H1 (cell line): ENCODE measurements at regions not wholly inside any gene's neighbourhood (a gene's known extent, or its start where the extent isn't known, plus 50 kb on each side); places are given as distances from the start of the nearest gene placed in this dataset.

Experiments
- CTCF ChIA-PET: fragments of 300-600 bp; sonication (Branson Sonifier 250); formaldehyde crosslinking; loops from one replicate; lab custom pipeline; 2021; ENCODE audit not compliant: partially characterized antibody; lab: Charles Lee
- POLR2A ChIA-PET: fragments of 300-600 bp; sonication (Branson Sonifier 250); formaldehyde crosslinking; loops from one replicate; lab custom pipeline; 2021; ENCODE audit warnings: inconsistent platforms; ENCODE audit not compliant: partially characterized antibody; lab: Charles Lee
- DNase-seq, 2 experiments: peaks; one replicate each; pipeline versions ENCODE4 v3.0.0 to v3.0.0-alpha.2; 2010 to 2022; ENCODE audit warnings: low spot score in 2 of 2, low read depth in 1 of 2, mixed read lengths in 1 of 2
- FAIRE-seq: peaks from 2 replicates; lab custom pipeline; 2011; peaks lifted over from hg19 to GRCh38; lab: Jason Lieb, UNC
- H2AFZ ChIP-seq: 2 replicates; pipeline ENCODE4 v1.8.1; 2012; ENCODE audit warnings: low read length, inconsistent platforms
- H2AK5ac ChIP-seq: 2 replicates; pipeline ENCODE4 v1.6.1; 2013; ENCODE audit warnings: low read depth, low read length
- H2BK120ac ChIP-seq: replicated peaks from 2 replicates; pipeline ENCODE3; 2013; ENCODE audit warnings: low read depth, low read length, inconsistent platforms
- H2BK12ac ChIP-seq: 2 replicates; pipeline ENCODE4 v1.6.1; 2013; ENCODE audit warnings: low read depth, low read length
- H2BK15ac ChIP-seq: 2 replicates; pipeline ENCODE4 v1.6.1; 2013; ENCODE audit warnings: low read length
- H2BK20ac ChIP-seq: 2 replicates; pipeline ENCODE4 v1.6.1; 2013; ENCODE audit warnings: low read length
- H2BK5ac ChIP-seq: 2 replicates; pipeline ENCODE4 v1.6.1; 2013; ENCODE audit warnings: low read depth, low read length
- H3K14ac ChIP-seq: 2 replicates; pipeline ENCODE4 v1.6.1; 2013; ENCODE audit warnings: inconsistent platforms; ENCODE audit not compliant: insufficient read length
- H3K18ac ChIP-seq: 2 replicates; pipeline ENCODE4 v1.6.1; 2013; ENCODE audit warnings: low read length; ENCODE audit errors: extremely low read depth
- H3K23ac ChIP-seq: 2 replicates; pipeline ENCODE4 v1.6.1; 2013; ENCODE audit warnings: inconsistent platforms; ENCODE audit not compliant: insufficient read length
- H3K23me2 ChIP-seq: 2 replicates; pipeline ENCODE4 v1.6.1; 2013; ENCODE audit warnings: low read depth, low read length
- H3K27ac ChIP-seq: 2 replicates; pipeline ENCODE4 v1.6.1; 2011; ENCODE audit warnings: low read depth, low read length, inconsistent platforms
- H3K27me3 ChIP-seq, 4 experiments: replicated peaks in 1 of 4; 1 replicate in 1 of 4; 2 replicates in 3 of 4; pipeline versions ENCODE4 v1.6.1 to v1.8.1; 2011 to 2013; ENCODE audit warnings: low read length in 3 of 4, mild to moderate bottlenecking in 3 of 4, inconsistent platforms in 2 of 4, mixed read lengths in 2 of 4, moderate library complexity in 1 of 4; ENCODE audit not compliant: control insufficient read depth in 3 of 4, insufficient read depth in 3 of 4; ENCODE audit errors: extremely low read depth in 1 of 4
- H3K36me3 ChIP-seq, 4 experiments: 2 replicates each; pipeline versions ENCODE4 v1.6.1 to v1.8.1; 2011 to 2013; ENCODE audit warnings: mild to moderate bottlenecking in 4 of 4, low read length in 3 of 4, moderate library complexity in 2 of 4, control low read depth in 1 of 4, inconsistent platforms in 1 of 4; ENCODE audit not compliant: insufficient read depth in 4 of 4, control insufficient read depth in 2 of 4
- H3K4ac ChIP-seq: replicated peaks from 2 replicates; pipeline ENCODE3; 2013; ENCODE audit warnings: low read length, low read depth, mixed read lengths, inconsistent platforms; ENCODE audit not compliant: insufficient read length
- H3K4me1 ChIP-seq, 4 experiments: replicated peaks in 1 of 4; 1 replicate in 1 of 4; 2 replicates in 3 of 4; pipeline versions ENCODE4 v1.6.1 to v1.8.1; 2011 to 2013; ENCODE audit warnings: low read length in 3 of 4, inconsistent platforms in 2 of 4, mixed read lengths in 1 of 4; ENCODE audit not compliant: insufficient read depth in 4 of 4, control insufficient read depth in 3 of 4
- H3K4me2 ChIP-seq, 2 experiments: 2 replicates each; pipeline versions ENCODE4 v1.6.1 to v1.8.1; 2011 to 2013; ENCODE audit warnings: low read depth in 2 of 2, low read length in 2 of 2, control low read depth in 1 of 2, inconsistent platforms in 1 of 2, mild to moderate bottlenecking in 1 of 2; ENCODE audit not compliant: insufficient read depth in 1 of 2
- H3K4me3 ChIP-seq, 4 experiments: fragments of 200-600, 300-600 bp in 1 of 4; sonication (generic), shearing (Covaris generic), sonication (Bioruptor Twin) in 1 of 4; 2 replicates each; pipeline versions ENCODE4 v1.5.1 to v1.8.1; 2011 to 2016; ENCODE audit warnings: low read length in 4 of 4, low read depth in 3 of 4, control low read depth in 2 of 4, inconsistent platforms in 2 of 4, mild to moderate bottlenecking in 2 of 4, mixed read lengths in 1 of 4, moderate library complexity in 1 of 4; ENCODE audit not compliant: insufficient read depth in 2 of 4; ENCODE audit errors: extremely low read depth in 1 of 4
- H3K56ac ChIP-seq: replicated peaks from 2 replicates; pipeline ENCODE3; 2013; ENCODE audit warnings: low read depth, mild to moderate bottlenecking, mixed read lengths, low read length, inconsistent platforms; ENCODE audit not compliant: insufficient read length
- H3K79me1 ChIP-seq: 2 replicates; pipeline ENCODE4 v1.6.1; 2013; ENCODE audit warnings: low read depth, low read length, control low read depth
- H3K79me2 ChIP-seq, 2 experiments: 2 replicates each; pipeline versions ENCODE4 v1.6.1 to v1.8.1; 2012 to 2013; ENCODE audit warnings: low read length in 2 of 2, mild to moderate bottlenecking in 2 of 2, inconsistent platforms in 1 of 2; ENCODE audit not compliant: insufficient read depth in 2 of 2, control insufficient read depth in 1 of 2
- H3K9ac ChIP-seq, 4 experiments: replicated peaks in 1 of 4; 1 replicate in 1 of 4; 2 replicates in 3 of 4; pipeline versions ENCODE4 v1.6.1 to v1.8.1; 2011 to 2013; ENCODE audit warnings: low read depth in 3 of 4, low read length in 3 of 4, control low read depth in 2 of 4, mild to moderate bottlenecking in 2 of 4, moderate library complexity in 2 of 4, inconsistent platforms in 1 of 4; ENCODE audit errors: extremely low read depth in 1 of 4
- H3K9me3 ChIP-seq, 2 experiments: 2 replicates each; pipeline versions ENCODE4 v1.6.1 to v1.8.1; 2012 to 2013; ENCODE audit warnings: mild to moderate bottlenecking in 2 of 2, moderate library complexity in 2 of 2, control low read depth in 1 of 2, inconsistent platforms in 1 of 2, low read depth in 1 of 2, low read length in 1 of 2, mixed read lengths in 1 of 2; ENCODE audit not compliant: insufficient read depth in 2 of 2
- H4K20me1 ChIP-seq, 2 experiments: replicated peaks in 1 of 2; 2 replicates each; pipeline versions ENCODE3 to v1.8.1; 2011 to 2013; ENCODE audit warnings: inconsistent platforms in 2 of 2, low read length in 2 of 2, mild to moderate bottlenecking in 1 of 2; ENCODE audit not compliant: insufficient read depth in 2 of 2, control insufficient read depth in 1 of 2
- H4K5ac ChIP-seq: 2 replicates; pipeline ENCODE4 v1.6.1; 2013; ENCODE audit warnings: low read length, low read depth, mixed read lengths, inconsistent platforms; ENCODE audit not compliant: insufficient read length
- H4K8ac ChIP-seq: 2 replicates; pipeline ENCODE4 v1.8.0; 2013; ENCODE audit warnings: mild to moderate bottlenecking, moderate library complexity, low read length, inconsistent platforms; ENCODE audit not compliant: insufficient read depth; ENCODE audit errors: extremely low read depth
- H4K91ac ChIP-seq: replicated peaks from 2 replicates; pipeline ENCODE3; 2013; ENCODE audit warnings: low read length, mixed read lengths, inconsistent platforms; ENCODE audit not compliant: insufficient read length
- CEBPB ChIP-seq: IDR thresholded peaks from 2 replicates; pipeline ENCODE4 v1.6.1; 2012; ENCODE audit warnings: low read depth, low read length
- CHD2 ChIP-seq: IDR thresholded peaks from 2 replicates; pipeline ENCODE4 v1.6.1; 2012; ENCODE audit warnings: low read length, improper control_type of control experiment
- KDM1A ChIP-seq: fragments of 200-600, 300-600 bp; sonication (generic); IDR thresholded peaks from 2 replicates; pipeline ENCODE4 v1.7.1; 2016; ENCODE audit warnings: mild to moderate bottlenecking, low read length, borderline replicate concordance
- MAFK ChIP-seq: IDR thresholded peaks from 2 replicates; pipeline ENCODE4 v1.6.1; 2012; ENCODE audit warnings: low read depth, mild to moderate bottlenecking, improper control_type of control experiment, low read length
- PHF8 ChIP-seq: fragments of 200-600 bp; sonication (generic); conservative IDR thresholded peaks from 2 replicates; pipeline ENCODE4 v1.7.1; 2012; ENCODE audit warnings: low read depth, mild to moderate bottlenecking, inconsistent platforms, low read length, moderate library complexity
- POLR2A ChIP-seq, 2 experiments: IDR thresholded peaks; 1 replicate in 1 of 2; 2 replicates in 1 of 2; pipeline ENCODE4 v1.6.1; 2011; ENCODE audit warnings: low read depth in 2 of 2, low read length in 2 of 2, mild to moderate bottlenecking in 2 of 2; ENCODE audit errors: control extremely low read depth in 1 of 2
- SIN3A ChIP-seq, 2 experiments: IDR thresholded peaks in 1 of 2; conservative IDR thresholded peaks in 1 of 2; 2 replicates each; pipeline ENCODE4 v1.6.1; 2011 to 2012; ENCODE audit warnings: low read length in 2 of 2, improper control_type of control experiment in 1 of 2, low read depth in 1 of 2, mild to moderate bottlenecking in 1 of 2
- SP2 ChIP-seq: IDR thresholded peaks from 2 replicates; pipeline ENCODE4 v1.6.1; 2012; ENCODE audit warnings: mild to moderate bottlenecking, low read length, inconsistent platforms
- TBP ChIP-seq: IDR thresholded peaks from 2 replicates; pipeline ENCODE4 v1.6.1; 2011; ENCODE audit warnings: low read depth, low read length, improper control_type of control experiment
- TEAD4 ChIP-seq: IDR thresholded peaks from 2 replicates; pipeline ENCODE4 v1.6.1; 2012; ENCODE audit warnings: low read depth, low read length, inconsistent platforms, mixed read lengths
- WGBS, 2 experiments: shearing (Covaris generic) in 1 of 2; methylation state at CpG; one replicate each; pipeline versions ENCODE4 v1.1.6 to v1.1.7; 2013 to 2015; ENCODE audit warnings: low lambda C conversion rate in 2 of 2, mixed read lengths in 2 of 2, inconsistent platforms in 1 of 2, low coverage in 1 of 2, missing lambda C conversion rate in 1 of 2; ENCODE audit not compliant: insufficient replicate concordance in 2 of 2, insufficient coverage in 1 of 2, insufficient read length in 1 of 2; ENCODE audit errors: extremely low coverage in 1 of 2, missing lambda C conversion rate in 1 of 2; 5-methylcytosine and 5-hydroxymethylcytosine counted together
- TF ChIP-seq, protein P1 (sequence below): IDR thresholded peaks from 2 replicates; pipeline ENCODE4 v1.6.1; 2012; ENCODE audit warnings: low read length, inconsistent platforms
- TF ChIP-seq, protein P2 (sequence below): IDR thresholded peaks from 2 replicates; pipeline ENCODE4 v1.6.1; 2011; ENCODE audit warnings: low read length, improper control_type of control experiment

DNA sequence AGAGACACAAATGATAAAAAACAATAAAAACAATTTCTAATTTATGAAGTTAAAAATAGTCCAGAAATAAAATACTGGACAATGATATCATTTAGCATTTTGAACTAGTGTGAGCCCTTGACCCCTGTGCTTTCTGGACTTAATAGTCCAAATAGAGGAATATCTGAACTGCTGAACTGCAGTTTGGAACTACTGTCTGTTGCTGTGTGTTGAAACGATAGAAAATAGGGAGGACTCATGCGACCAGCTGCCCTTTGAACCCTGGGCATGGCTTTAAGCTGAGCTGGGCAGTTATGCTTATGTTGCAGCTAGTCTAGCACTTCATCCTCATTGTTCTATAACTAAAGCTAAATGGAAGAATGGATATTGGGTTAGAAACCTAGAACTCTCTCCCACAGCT, 99.5 kb downstream of the FMR1NB start:
- no peaks in the 10 kb centered on the region for H3K79me1 ChIP-seq
- H3K27ac ChIP-seq, result no peak overlapping the region
- H2BK20ac ChIP-seq, result no peak overlapping the region
- no peak overlapping the region for H3K18ac ChIP-seq
- no peaks in the 10 kb centered on the region for H3K4me1 ChIP-seq
- no peaks in the 10 kb centered on the region for H3K27me3 ChIP-seq
- H2BK15ac ChIP-seq, result no peak overlapping the region
- DNase-seq (no peak), FAIRE-seq (no peak)
- H2BK5ac ChIP-seq, result no peak overlapping the region
- no peaks in the 10 kb centered on the region for H4K20me1 ChIP-seq
- no peak overlapping the region for H4K91ac ChIP-seq
- ChIA-PET POLR2A (no interaction called here), CTCF (interaction anchor here (0.7 kb wide), 1 partner anchor 994 kb away, joined by 3 read pairs; no protein-coding TSS in a partner anchor)
- no peak overlapping the region for H2BK120ac ChIP-seq
- H3K4me3 ChIP-seq, result no peak overlapping the region
- H4K8ac ChIP-seq, result no peak overlapping the region
- no peaks in the 10 kb centered on the region for H3K9me3 ChIP-seq
- no peak overlapping the region for H3K14ac ChIP-seq
- H3K9ac ChIP-seq, result no peak overlapping the region
- no peaks in the 10 kb centered on the region for H3K79me2 ChIP-seq
- H4K5ac ChIP-seq, result no peak overlapping the region
- 95% methylated on average over 2 of the region's 2 CpGs; no CpG with 5 or more reads in 1 of the 2 experiments for WGBS, 2 experiments
- no peak overlapping the region for H3K4me2 ChIP-seq
- H3K23ac ChIP-seq, result no peak overlapping the region
- H3K4ac ChIP-seq, result no peak overlapping the region
- H2AFZ ChIP-seq, result no peak overlapping the region
- no peaks in the 10 kb centered on the region for H3K36me3 ChIP-seq
- H3K56ac ChIP-seq, result no peak overlapping the region
- no peak overlapping the region for H2AK5ac ChIP-seq
- H2BK12ac ChIP-seq, result no peak overlapping the region
- H3K23me2 ChIP-seq, result no peaks in the 10 kb centered on the region
- no peak for TF ChIP-seq KDM1A
- no peak for TF ChIP-seq MAFK
- TF ChIP-seq TEAD4, result no peak
- TF ChIP-seq, protein P1, sequence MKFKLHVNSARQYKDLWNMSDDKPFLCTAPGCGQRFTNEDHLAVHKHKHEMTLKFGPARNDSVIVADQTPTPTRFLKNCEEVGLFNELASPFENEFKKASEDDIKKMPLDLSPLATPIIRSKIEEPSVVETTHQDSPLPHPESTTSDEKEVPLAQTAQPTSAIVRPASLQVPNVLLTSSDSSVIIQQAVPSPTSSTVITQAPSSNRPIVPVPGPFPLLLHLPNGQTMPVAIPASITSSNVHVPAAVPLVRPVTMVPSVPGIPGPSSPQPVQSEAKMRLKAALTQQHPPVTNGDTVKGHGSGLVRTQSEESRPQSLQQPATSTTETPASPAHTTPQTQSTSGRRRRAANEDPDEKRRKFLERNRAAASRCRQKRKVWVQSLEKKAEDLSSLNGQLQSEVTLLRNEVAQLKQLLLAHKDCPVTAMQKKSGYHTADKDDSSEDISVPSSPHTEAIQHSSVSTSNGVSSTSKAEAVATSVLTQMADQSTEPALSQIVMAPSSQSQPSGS, result no peak
- TF ChIP-seq SIN3A (conservative IDR thresholded peaks at IDR 0.05 in 1 of 2, IDR thresholded peaks at IDR 0.05 in 1 of 2; ENCODE audit: low read depth in 1 of 2, low read length in 2 of 2), result no peak
- TF ChIP-seq SP2, result no peak
- no peak for TF ChIP-seq CEBPB
- TF ChIP-seq, protein P2, sequence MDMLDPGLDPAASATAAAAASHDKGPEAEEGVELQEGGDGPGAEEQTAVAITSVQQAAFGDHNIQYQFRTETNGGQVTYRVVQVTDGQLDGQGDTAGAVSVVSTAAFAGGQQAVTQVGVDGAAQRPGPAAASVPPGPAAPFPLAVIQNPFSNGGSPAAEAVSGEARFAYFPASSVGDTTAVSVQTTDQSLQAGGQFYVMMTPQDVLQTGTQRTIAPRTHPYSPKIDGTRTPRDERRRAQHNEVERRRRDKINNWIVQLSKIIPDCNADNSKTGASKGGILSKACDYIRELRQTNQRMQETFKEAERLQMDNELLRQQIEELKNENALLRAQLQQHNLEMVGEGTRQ, result no peak
- TF ChIP-seq TBP, result no peak
- TF ChIP-seq PHF8, result no peak
- TF ChIP-seq POLR2A (IDR thresholded peaks at IDR 0.05; ENCODE audit: control extremely low read depth in 1 of 2, low read depth in 2 of 2, low read length in 2 of 2), result no peak
- TF ChIP-seq CHD2, result no peak
